IMR-90 (cell line): ENCODE measurements at regions not wholly inside any gene's neighbourhood (a gene's known extent, or its start where the extent isn't known, plus 50 kb on each side); places are given as distances from the start of the nearest gene placed in this dataset.

Experiments used
- ATAC-seq: fragments of 200-7000 bp; cut with Tn5 transposase; 2 replicates; pipeline ENCODE4 v1.9.1; 2020; ENCODE audit warnings: low read depth, mild to moderate bottlenecking, moderate library complexity
- BruUV-seq: library from RNA; stranded (reverse); fragments of 400-500 nt; replicated peaks from 2 replicates; lab custom pipeline; 2021; lab: Mats Ljungman, UMichigan
- CTCF ChIA-PET: fragments of 300-600 bp; formaldehyde crosslinking; extraction: SDS; loops from one replicate; lab custom pipeline; 2021; ENCODE audit warnings: antibody characterized with exemption; lab: Yijun Ruan, JAX
- POLR2A ChIA-PET: fragments of 300-600 bp; sonication (Branson Sonifier 250); formaldehyde crosslinking; loops from one replicate; lab custom pipeline; 2022; ENCODE audit warnings: antibody characterized with exemption; ENCODE audit not compliant: unreplicated experiment; lab: Charles Lee
- DNase-seq: peaks from one replicate; pipeline ENCODE4 v3.0.0; 2013
- H2AFZ ChIP-seq: replicated peaks from 2 replicates; pipeline ENCODE3; 2013; ENCODE audit warnings: low read length, mild to moderate bottlenecking; ENCODE audit not compliant: poor library complexity
- H2AK5ac ChIP-seq: 2 replicates; pipeline ENCODE4 v1.6.1; 2013; ENCODE audit warnings: low read depth, low read length, inconsistent platforms
- H2AK9ac ChIP-seq: replicated peaks from 2 replicates; pipeline ENCODE3; 2013; ENCODE audit warnings: mild to moderate bottlenecking, low read depth, low read length, moderate library complexity; ENCODE audit not compliant: poor library complexity
- H2BK120ac ChIP-seq: 2 replicates; pipeline ENCODE4 v1.6.1; 2013; ENCODE audit warnings: low read depth, low read length, inconsistent platforms
- H2BK15ac ChIP-seq: 3 replicates; pipeline ENCODE4 v1.6.1; 2013; ENCODE audit warnings: low read depth, low read length, inconsistent platforms
- H2BK20ac ChIP-seq: 2 replicates; pipeline ENCODE4 v1.6.1; 2013; ENCODE audit warnings: low read depth, mild to moderate bottlenecking, inconsistent platforms, low read length, moderate library complexity
- H2BK5ac ChIP-seq: 2 replicates; pipeline ENCODE4 v1.6.1; 2013; ENCODE audit warnings: mild to moderate bottlenecking, low read depth, low read length, inconsistent platforms; ENCODE audit not compliant: poor library complexity, severe bottlenecking
- H3K14ac ChIP-seq: replicated peaks from 2 replicates; pipeline ENCODE4 v1.6.1; 2013; ENCODE audit warnings: low read depth, low read length, inconsistent platforms
- H3K18ac ChIP-seq: 2 replicates; pipeline ENCODE4 v1.6.1; 2013; ENCODE audit warnings: low read depth, low read length, control low read depth
- H3K23ac ChIP-seq: 2 replicates; pipeline ENCODE4 v1.6.1; 2013; ENCODE audit warnings: low read depth, low read length, inconsistent platforms
- H3K27ac ChIP-seq: 2 replicates; pipeline ENCODE4 v1.5.1; 2013; ENCODE audit warnings: mild to moderate bottlenecking, control low read depth, low read length; ENCODE audit not compliant: insufficient read depth
- H3K27me3 ChIP-seq: 2 replicates; pipeline ENCODE4 v1.6.1; 2013; ENCODE audit warnings: low read length; ENCODE audit not compliant: control insufficient read depth, insufficient read depth
- H3K36me3 ChIP-seq: 2 replicates; pipeline ENCODE4 v1.6.1; 2013; ENCODE audit warnings: low read length, mixed read lengths; ENCODE audit not compliant: control insufficient read depth, insufficient read depth
- H3K4ac ChIP-seq: 2 replicates; pipeline ENCODE4 v1.6.1; 2013; ENCODE audit warnings: low read depth, low read length, inconsistent platforms
- H3K4me1 ChIP-seq: 2 replicates; pipeline ENCODE4 v1.6.1; 2013; ENCODE audit warnings: low read length, mixed read lengths; ENCODE audit not compliant: control insufficient read depth, insufficient read depth
- H3K4me2 ChIP-seq: 2 replicates; pipeline ENCODE4 v1.6.1; 2013; ENCODE audit warnings: low read depth, mild to moderate bottlenecking, control low read depth, low read length, moderate library complexity
- H3K4me3 ChIP-seq: 2 replicates; pipeline ENCODE4 v1.5.1; 2013; ENCODE audit warnings: low read depth, mild to moderate bottlenecking, control low read depth, low read length, moderate library complexity; ENCODE audit not compliant: insufficient read depth
- H3K56ac ChIP-seq: 2 replicates; pipeline ENCODE4 v1.6.1; 2013; ENCODE audit warnings: low read length, inconsistent platforms; ENCODE audit not compliant: insufficient read depth; ENCODE audit errors: extremely low read depth
- H3K79me1 ChIP-seq, 2 experiments: 2 replicates each; pipeline ENCODE4 v1.6.1; 2013; ENCODE audit warnings: low read length in 2 of 2, inconsistent platforms in 1 of 2, low read depth in 1 of 2
- H3K9ac ChIP-seq: 2 replicates; pipeline ENCODE4 v1.6.1; 2013; ENCODE audit warnings: low read depth, low read length, control low read depth
- H3K9me1 ChIP-seq: 2 replicates; pipeline ENCODE4 v1.6.1; 2013; ENCODE audit warnings: low read length, inconsistent platforms; ENCODE audit not compliant: insufficient read depth
- H3K9me3 ChIP-seq: 2 replicates; pipeline ENCODE4 v1.6.1; 2013; ENCODE audit warnings: low read length; ENCODE audit not compliant: control insufficient read depth, insufficient read depth
- H4K20me1 ChIP-seq: 2 replicates; pipeline ENCODE4 v1.6.1; 2013; ENCODE audit warnings: low read length, inconsistent platforms; ENCODE audit not compliant: insufficient read depth
- H4K5ac ChIP-seq: 2 replicates; pipeline ENCODE4 v1.6.1; 2013; ENCODE audit warnings: mild to moderate bottlenecking, low read depth, low read length, control low read depth
- H4K8ac ChIP-seq, 2 experiments: 2 replicates each; pipeline ENCODE4 v1.6.1; 2013; ENCODE audit warnings: low read depth in 2 of 2, low read length in 2 of 2, control low read depth in 1 of 2, inconsistent platforms in 1 of 2
- H4K91ac ChIP-seq: 2 replicates; pipeline ENCODE4 v1.6.1; 2013; ENCODE audit warnings: low read depth, low read length, inconsistent platforms; ENCODE audit not compliant: insufficient read depth
- BHLHE40 ChIP-seq: fragments of 150-350 bp; IDR thresholded peaks from 2 replicates; pipeline ENCODE4 v1.6.1; 2016; ENCODE audit warnings: mild to moderate bottlenecking, low read depth, low read length
- CEBPB ChIP-seq: IDR thresholded peaks from 2 replicates; pipeline ENCODE4 v1.6.1; 2012; ENCODE audit warnings: low read depth, low read length, improper control_type of control experiment
- CHD1 ChIP-seq: IDR thresholded peaks from 2 replicates; pipeline ENCODE4 v1.6.1; 2012; ENCODE audit warnings: low read depth, low read length, improper control_type of control experiment
- ELK1 ChIP-seq: fragments of 150-350 bp; IDR thresholded peaks from 2 replicates; pipeline ENCODE4 v1.6.1; 2016; ENCODE audit warnings: low read depth, mild to moderate bottlenecking, low read length, moderate library complexity, borderline replicate concordance
- FOS ChIP-seq: fragments of 150-350 bp; IDR thresholded peaks from 2 replicates; pipeline ENCODE4 v1.6.1; 2016; ENCODE audit warnings: low read depth, low read length
- MAFK ChIP-seq: IDR thresholded peaks from 2 replicates; pipeline ENCODE4 v1.6.1; 2012; ENCODE audit warnings: low read depth, low read length, improper control_type of control experiment
- MAZ ChIP-seq: IDR thresholded peaks from 2 replicates; pipeline ENCODE4 v1.6.1; 2012; ENCODE audit warnings: low read depth, mild to moderate bottlenecking, low read length, improper control_type of control experiment, moderate library complexity, borderline replicate concordance
- MXI1 ChIP-seq: IDR thresholded peaks from 2 replicates; pipeline ENCODE4 v1.6.1; 2012; ENCODE audit warnings: low read depth, mild to moderate bottlenecking, low read length, moderate library complexity, borderline replicate concordance
- NFE2L2 ChIP-seq: fragments of 150-350 bp; IDR thresholded peaks from 2 replicates; pipeline ENCODE4 v1.6.1; 2016; ENCODE audit warnings: low read depth, mild to moderate bottlenecking, low read length
- POLR2A ChIP-seq: IDR thresholded peaks from 2 replicates; pipeline ENCODE4 v1.6.1; 2012; ENCODE audit warnings: mild to moderate bottlenecking, low read depth, low read length
- RAD21 ChIP-seq: IDR thresholded peaks from 2 replicates; pipeline ENCODE4 v1.6.1; 2012; ENCODE audit warnings: low read length, improper control_type of control experiment
- RCOR1 ChIP-seq: IDR thresholded peaks from 2 replicates; pipeline ENCODE4 v1.6.1; 2012; ENCODE audit warnings: mild to moderate bottlenecking, low read length, improper control_type of control experiment; ENCODE audit not compliant: insufficient replicate concordance
- RFX5 ChIP-seq: IDR thresholded peaks from 2 replicates; pipeline ENCODE4 v1.8.0; 2012; ENCODE audit warnings: low read depth, mild to moderate bottlenecking, low read length, moderate library complexity
- SMC3 ChIP-seq: fragments of 150-350 bp; IDR thresholded peaks from 2 replicates; pipeline ENCODE4 v1.6.1; 2016; ENCODE audit warnings: low read depth, mild to moderate bottlenecking, antibody characterized with exemption, low read length, moderate library complexity
- USF2 ChIP-seq: fragments of 150-350 bp; IDR thresholded peaks from 2 replicates; pipeline ENCODE4 v1.6.1; 2017; ENCODE audit warnings: mild to moderate bottlenecking, antibody characterized with exemption, low read length, low read depth
- WGBS, 2 experiments: methylation state at CpG; one replicate each; pipeline versions ENCODE4 v1.1.5 to v1.1.7; 2013; ENCODE audit warnings: missing lambda C conversion rate in 2 of 2; ENCODE audit not compliant: insufficient read length in 1 of 2; ENCODE audit errors: extremely low coverage in 2 of 2; 5-methylcytosine and 5-hydroxymethylcytosine counted together
- dilution Hi-C: fragments of 300-500 bp; cut with HindIII; formaldehyde crosslinking; loops from one replicate; pipeline ENCODE4 v1.14.3; 2018; ENCODE audit warnings: low sequenced_read_pairs; ENCODE audit not compliant: unreplicated experiment
- in situ Hi-C: fragments of 300-500 bp; cut with MboI; formaldehyde crosslinking; loops from 3 replicates; pipeline ENCODE4 v1.14.3; 2019; ENCODE audit warnings: low sequenced_read_pairs, inconsistent platforms, mixed read lengths
- intact Hi-C: fragments of 100-400 bp; cut with micrococcal nuclease; formaldehyde crosslinking; loops from 2 replicates; pipeline ENCODE4 v1.10.0; 2022
- TF ChIP-seq, protein P1 (sequence below): conservative IDR thresholded peaks from 2 replicates; pipeline ENCODE4 v1.5.1; 2012; ENCODE audit warnings: mild to moderate bottlenecking, low read depth, low read length, improper control_type of control experiment

- no peak overlapping the region for H2AFZ ChIP-seq
- H3K9ac ChIP-seq: no peak overlapping the region
- no peak for ATAC-seq
- H2AK5ac ChIP-seq: no peak overlapping the region
- POLR2A ChIA-PET: no interaction called here
- peaks cover 4% of the 10 kb centered on the region for H3K27me3 ChIP-seq
- no peak overlapping the region for H4K91ac ChIP-seq
- H2AK9ac ChIP-seq: no peak overlapping the region
- H3K56ac ChIP-seq: no peak overlapping the region
- dilution Hi-C loops (no loop called here), intact Hi-C loops (no loop called here), in situ Hi-C loops (no loop called here)
- WGBS, 2 experiments: no CpG with 5 or more reads among the region's 1 CpG
- BruUV-seq: no TSS peak
- no peaks in the 10 kb centered on the region; the same call in 1 of the 2 replicates for H3K9me1 ChIP-seq
- CTCF ChIA-PET: no interaction called here
- no peak overlapping the region for H4K8ac ChIP-seq
- H4K20me1 ChIP-seq: no peaks in the 10 kb centered on the region
- H2BK5ac ChIP-seq: no peak overlapping the region
- H3K14ac ChIP-seq: no peak overlapping the region
- H3K79me1 ChIP-seq: no peaks in the 10 kb centered on the region
- H4K5ac ChIP-seq: no peak overlapping the region
- no peak overlapping the region for H3K27ac ChIP-seq
- no peaks in the 10 kb centered on the region for H3K9me3 ChIP-seq
- H2BK120ac ChIP-seq: no peak overlapping the region
- no peak overlapping the region for H3K23ac ChIP-seq
- no peak overlapping the region for H3K18ac ChIP-seq
- H3K4ac ChIP-seq: no peak overlapping the region
- H2BK15ac ChIP-seq: no peak overlapping the region
- TF ChIP-seq RFX5 (no peak), CEBPB (no peak), USF2 (no peak), MAFK (no peak), BHLHE40 (no peak), NFE2L2 (no peak), RCOR1 (no peak), POLR2A (no peak), MAZ (no peak), MXI1 (no peak), ELK1 (no peak), FOS (no peak), CHD1 (no peak), RAD21 (no peak), SMC3 (no peak)
- TF ChIP-seq, protein P1, sequence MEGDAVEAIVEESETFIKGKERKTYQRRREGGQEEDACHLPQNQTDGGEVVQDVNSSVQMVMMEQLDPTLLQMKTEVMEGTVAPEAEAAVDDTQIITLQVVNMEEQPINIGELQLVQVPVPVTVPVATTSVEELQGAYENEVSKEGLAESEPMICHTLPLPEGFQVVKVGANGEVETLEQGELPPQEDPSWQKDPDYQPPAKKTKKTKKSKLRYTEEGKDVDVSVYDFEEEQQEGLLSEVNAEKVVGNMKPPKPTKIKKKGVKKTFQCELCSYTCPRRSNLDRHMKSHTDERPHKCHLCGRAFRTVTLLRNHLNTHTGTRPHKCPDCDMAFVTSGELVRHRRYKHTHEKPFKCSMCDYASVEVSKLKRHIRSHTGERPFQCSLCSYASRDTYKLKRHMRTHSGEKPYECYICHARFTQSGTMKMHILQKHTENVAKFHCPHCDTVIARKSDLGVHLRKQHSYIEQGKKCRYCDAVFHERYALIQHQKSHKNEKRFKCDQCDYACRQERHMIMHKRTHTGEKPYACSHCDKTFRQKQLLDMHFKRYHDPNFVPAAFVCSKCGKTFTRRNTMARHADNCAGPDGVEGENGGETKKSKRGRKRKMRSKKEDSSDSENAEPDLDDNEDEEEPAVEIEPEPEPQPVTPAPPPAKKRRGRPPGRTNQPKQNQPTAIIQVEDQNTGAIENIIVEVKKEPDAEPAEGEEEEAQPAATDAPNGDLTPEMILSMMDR: no peak
- no peaks in the 10 kb centered on the region for H3K36me3 ChIP-seq
- no peak overlapping the region for H2BK20ac ChIP-seq
- H3K4me3 ChIP-seq: no peak overlapping the region
- no peak for DNase-seq
- no peak overlapping the region for H3K4me2 ChIP-seq
- H3K4me1 ChIP-seq: no peaks in the 10 kb centered on the region; the same call in 1 of the 2 replicates
Measured at GRCh38 chr6:137968901-137969300, 101.8 kb downstream of the TNFAIP3 start.
